ENCODE measurements at regions not wholly inside any gene's neighbourhood (a gene's known extent, or its start where the extent isn't known, plus 50 kb on each side); places are given as distances from the start of the nearest gene placed in this dataset.
A peak's percentile ranks its signal among the peaks of the same experiment; 100 is the strongest.
"Not testable (repeated sequence)": the region's sequence is repeated elsewhere in the genome, so short reads cannot be mapped to it uniquely, and the experiment has no call there.

DNA sequence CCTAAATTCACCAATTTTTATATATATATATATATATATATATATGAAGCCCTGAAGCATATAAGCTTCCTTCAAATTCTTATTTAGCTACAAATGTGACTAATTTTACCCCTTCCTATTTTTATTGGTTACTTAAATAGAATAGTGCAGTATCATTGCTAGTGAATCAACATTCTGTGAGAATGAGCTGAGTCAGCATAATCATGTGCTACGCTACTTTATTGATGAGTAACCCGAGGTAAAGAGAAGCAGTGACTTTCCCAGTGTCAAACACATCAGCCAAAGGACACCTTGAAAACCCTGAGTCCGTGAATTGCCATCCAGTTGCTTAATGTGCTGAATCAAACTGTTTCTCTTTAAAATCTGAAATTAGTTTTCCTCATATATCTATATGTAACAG, 546.2 kb downstream of the DMRTA1 start:
- no peak for DNase-seq (ENCODE audit: low spot score)

GRCh38 chr9:22997923-22998322, 551.3 kb downstream of the DMRTA1 start:
- no peak for DNase-seq (ENCODE audit: low spot score)

- no peak for DNase-seq (ENCODE audit: low spot score)
These were observed 558.5 kb downstream of the DMRTA1 start for GRCh38 chr9:23005156-23005555.

DNA sequence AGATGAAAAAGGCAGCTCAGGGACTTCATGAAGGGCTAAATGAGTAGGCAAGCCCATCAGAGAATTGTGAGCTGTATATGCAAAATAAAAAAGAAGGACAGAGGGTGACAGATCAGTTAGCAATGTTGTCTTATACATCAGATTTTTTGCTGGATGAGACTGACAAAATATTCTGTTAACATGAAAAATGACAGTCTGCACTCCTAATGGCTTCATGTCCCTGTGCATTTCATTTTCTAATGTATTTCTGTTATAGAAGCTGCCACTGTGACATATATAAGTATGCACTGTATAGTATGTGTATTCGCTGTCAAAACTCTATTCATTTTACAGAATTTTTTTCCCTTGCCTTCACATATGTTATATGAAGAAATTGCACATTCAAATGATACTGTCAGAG, 559.5 kb downstream of the DMRTA1 start:
- DNase-seq (ENCODE audit: low spot score), result no peak

- no peak for DNase-seq (ENCODE audit: low spot score)
These were observed 565.0 kb downstream of the DMRTA1 start for GRCh38 chr9:23011669-23012068.

- no peak for DNase-seq (ENCODE audit: low spot score)
These were observed 568.9 kb downstream of the DMRTA1 start for GRCh38 chr9:23015557-23015956.

GRCh38 chr9:23036416-23036815, 589.8 kb downstream of the DMRTA1 start:
- no peak for DNase-seq (ENCODE audit: low spot score)

- DNase-seq (ENCODE audit: low spot score), result no peak
These were observed 592.8 kb downstream of the DMRTA1 start for GRCh38 chr9:23039402-23039801.

DNA sequence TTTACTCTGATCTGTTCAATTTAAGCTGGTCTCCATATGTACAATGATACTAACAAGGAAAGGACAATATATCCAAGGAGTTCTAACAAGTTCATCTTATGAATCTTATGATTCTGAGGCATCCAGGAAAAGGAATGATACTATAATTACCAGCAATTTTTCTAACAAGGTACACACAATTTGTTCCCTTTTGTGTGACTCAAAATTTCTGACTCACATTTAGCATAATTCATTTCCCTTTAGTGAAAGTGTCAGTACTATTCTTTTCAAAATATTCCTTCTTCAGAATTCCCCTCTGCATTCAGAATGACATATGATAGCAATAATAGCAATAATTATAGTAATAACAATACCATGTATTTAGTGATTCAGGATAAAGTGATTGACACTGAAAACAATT, 594.8 kb downstream of the DMRTA1 start:
- no peak for DNase-seq (ENCODE audit: low spot score)

- DNase-seq (ENCODE audit: low spot score), result no peak
These were observed 597.9 kb downstream of the DMRTA1 start for GRCh38 chr9:23044549-23044948.

DNA sequence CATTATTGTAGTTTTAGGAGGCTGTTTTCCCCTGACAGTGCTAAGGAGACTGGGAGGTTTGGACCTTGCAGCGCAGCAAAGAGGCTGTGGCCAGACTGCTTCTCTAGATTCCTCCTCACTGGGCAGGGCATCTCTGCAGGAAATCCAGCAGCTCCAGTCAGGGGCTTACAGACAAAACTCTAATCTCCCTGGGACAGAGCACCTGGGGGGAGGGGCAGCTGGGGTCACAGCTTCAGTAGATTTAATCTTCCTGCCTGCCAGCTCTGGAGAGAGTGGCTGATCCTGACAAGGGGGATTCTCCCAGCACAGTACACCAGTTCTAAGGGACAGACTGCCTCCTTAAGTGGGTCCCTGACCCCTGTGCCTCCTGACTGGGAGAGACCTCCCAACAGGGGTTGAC, 599.4 kb downstream of the DMRTA1 start:
- not testable (repeated sequence) for DNase-seq (ENCODE audit: low spot score)

DNA sequence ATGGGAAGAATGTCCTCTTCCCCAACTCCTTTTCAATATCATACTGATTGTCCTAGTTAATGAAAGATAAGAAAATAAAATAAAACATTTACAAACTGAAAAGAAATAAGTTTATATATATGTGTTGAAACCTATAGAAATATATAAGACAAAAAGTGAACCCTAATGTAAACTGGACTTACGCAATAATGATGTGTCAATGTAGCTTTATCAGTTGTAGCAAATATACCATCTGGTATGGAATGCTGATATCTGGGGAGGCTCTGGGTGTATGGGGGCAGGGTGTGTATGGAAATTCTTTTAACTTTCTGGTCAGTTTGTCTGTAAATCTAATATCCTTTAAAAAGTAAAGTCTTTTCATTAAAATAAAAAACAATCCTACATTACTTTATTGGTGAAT, 603.9 kb downstream of the DMRTA1 start:
- DNase-seq (ENCODE audit: low spot score), result no peak

- DNase-seq (ENCODE audit: low spot score), result no peak
These were observed 626.5 kb downstream of the DMRTA1 start for GRCh38 chr9:23073136-23073535.

DNA sequence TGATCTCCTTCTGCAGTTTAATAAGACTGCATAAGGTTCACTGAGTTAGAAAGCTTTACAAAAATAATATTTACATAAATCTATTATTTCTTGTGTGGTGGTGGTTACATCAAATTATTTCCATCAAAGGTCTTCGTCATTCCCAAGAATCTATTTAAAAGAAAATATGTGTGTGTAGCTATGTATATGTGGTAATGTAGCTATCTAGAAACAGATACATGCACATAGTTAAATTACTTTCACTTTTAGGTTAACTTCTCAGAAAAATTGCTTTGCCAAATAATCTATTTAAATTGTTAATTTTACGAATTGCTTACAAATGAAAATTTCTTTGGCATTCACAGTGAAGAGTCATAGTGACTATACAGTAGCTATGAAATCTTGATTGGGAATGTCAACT, 633.2 kb downstream of the DMRTA1 start:
- DNase-seq (ENCODE audit: low spot score), result no peak

GRCh38 chr9:23081377-23081776, 634.8 kb downstream of the DMRTA1 start:
- DNase-seq (ENCODE audit: low spot score), result no peak

DNA sequence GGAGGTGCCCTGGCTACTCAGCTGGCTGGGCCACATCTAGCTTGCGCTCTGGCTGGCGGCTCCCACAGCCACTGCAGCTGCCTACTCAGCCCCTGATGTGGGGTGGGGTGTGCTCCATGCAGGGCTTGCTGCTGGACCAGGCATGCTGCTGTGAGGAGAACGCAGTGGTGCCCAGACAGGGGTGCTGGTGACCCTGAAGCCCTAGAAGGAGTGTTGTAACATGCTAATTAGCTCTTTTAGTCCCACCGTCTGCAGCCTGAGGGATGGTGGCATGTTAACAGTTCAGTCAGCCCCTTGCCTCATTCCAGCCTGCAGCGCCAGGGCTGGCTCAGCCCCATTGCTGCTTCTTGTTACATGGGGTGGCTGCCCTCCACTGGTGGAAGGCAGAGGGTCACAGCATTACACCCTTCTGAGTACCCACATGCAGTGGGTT, 642.3 kb downstream of the DMRTA1 start:
- no peak for DNase-seq (ENCODE audit: low spot score)

DNA sequence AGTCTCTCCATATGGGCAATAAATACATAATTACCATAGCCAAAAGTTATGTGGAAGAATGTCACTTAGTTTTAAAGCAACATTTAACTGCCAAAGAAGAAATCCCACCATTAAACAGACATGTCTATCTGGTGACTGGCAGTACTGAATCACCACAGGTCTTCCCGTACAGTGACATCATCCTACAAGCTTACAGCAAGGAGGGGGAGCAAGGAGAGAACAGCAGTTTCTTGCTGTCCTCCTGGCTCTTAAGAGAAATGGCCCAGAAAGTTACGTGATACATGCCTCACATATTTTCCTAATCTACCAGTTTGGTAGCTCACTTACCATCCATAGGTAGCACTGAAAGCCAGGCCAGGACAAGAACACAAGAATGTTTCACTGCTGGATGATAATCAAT, 671.0 kb downstream of the DMRTA1 start:
- no peak for DNase-seq (ENCODE audit: low spot score)

DNA sequence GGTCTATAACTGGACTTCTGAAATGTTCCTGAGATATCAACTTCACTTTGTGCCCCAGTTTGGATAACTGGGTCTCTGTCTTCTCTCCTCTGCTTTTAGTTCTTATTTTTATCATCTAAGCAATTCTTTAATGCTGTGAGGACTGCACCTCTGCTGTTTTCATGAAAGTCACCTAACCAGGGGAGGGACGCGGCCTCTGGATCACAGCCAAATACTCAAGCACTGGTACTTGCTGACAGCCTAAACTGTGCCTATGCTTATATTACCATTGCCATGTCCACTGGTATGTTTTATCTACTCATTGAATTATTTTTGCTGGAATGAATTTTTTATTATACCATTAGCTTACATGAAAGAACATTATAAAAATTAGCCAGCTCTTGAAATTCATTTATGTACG, 674.0 kb downstream of the DMRTA1 start:
- DNase-seq (ENCODE audit: low spot score), result no peak

DNA sequence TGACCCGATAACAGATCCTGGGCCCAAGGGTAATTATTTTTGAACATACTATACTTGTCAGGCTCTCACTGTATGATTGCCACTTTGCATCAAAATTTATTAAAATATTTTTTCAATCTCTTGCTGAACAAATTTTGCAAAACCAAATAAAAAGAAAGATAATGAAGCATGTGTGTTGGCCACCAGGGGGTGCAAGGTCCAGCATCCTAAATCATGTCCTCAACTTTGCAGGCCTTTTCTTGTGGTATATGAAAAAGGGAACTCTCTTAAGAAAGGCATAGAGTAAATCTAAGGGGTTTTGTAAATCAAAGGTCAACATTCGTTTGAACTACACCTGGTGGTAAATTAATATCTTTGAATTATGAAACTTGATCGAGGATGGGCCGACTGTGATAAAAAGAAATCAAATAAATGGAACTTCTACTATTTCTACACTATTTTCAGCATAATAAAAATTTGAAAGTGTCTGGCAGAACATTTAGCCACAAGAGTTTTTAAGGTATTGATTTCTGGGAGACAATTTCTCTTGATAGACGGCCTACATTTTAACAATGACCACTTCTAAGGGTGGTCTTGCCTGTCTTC, 676.5 kb downstream of the DMRTA1 start:
- peak; percentile 66 for DNase-seq (ENCODE audit: low spot score)

GRCh38 chr9:23145467-23145866, 680.6 kb downstream of the ELAVL2 start:
- DNase-seq (ENCODE audit: low spot score), result no peak

DNA sequence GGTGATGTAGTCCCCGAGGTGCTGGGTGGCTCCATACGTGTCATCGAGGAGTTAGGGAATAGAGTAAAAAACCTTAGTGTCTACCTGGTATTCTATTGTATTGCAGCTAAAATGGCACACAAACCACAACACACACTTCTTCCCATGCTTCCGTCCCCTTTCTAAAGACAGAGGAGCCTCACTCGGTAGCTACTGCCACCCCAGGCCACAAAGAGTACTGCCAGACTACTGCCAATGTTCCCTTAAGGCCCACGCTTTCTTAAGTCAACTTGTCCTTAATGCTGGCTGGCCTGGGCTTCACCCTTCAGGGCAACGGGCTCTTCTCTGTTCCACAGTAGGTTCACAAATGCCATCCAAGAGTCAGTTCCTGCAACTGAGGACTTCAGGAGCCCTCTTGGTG, 673.0 kb downstream of the ELAVL2 start:
- no peak for DNase-seq (ENCODE audit: low spot score)

DNA sequence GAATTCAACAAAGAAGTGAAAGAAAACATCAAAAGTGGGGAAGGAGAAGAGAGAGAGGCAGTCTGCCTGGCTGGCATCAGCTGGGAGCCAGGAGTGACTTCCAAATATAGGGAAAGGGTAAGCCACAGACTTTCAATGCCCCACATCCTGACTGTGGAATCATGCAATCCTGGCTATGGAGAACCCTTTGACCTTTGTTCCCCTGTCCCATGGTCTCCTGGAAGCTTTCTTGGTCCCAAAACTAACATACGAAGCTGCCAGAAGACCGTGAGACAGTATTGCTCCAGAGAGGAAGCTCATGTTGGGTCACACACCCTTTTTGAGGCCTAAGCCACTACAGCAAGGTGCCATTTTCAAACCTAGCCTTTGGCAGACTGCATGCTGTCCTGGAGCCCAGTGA, 665.5 kb downstream of the ELAVL2 start:
- no peak for DNase-seq (ENCODE audit: low spot score)

DNA sequence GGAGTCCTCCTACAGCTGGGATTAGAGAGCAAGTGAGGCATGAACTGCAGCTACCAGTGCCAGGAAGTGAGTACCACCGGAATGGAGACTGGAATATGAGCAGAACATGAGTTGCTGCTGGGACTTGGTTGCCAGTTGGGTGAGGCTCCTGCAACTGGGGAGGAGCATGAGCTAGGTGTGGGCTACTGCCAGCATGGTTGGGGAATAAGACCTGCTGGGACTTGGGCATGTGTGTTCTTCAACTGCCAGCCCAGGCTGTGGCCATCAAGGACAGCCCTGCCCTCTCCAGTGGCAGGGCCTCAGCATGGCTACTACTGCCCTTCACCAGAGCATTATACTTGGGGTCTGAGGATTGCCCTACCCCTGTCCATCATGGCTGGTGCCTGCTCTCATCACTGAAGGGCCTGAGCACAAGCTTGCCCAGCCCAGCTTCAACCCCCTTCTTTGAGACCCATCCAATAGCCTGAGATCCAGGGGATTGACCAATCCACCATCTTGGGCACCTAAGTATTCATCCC, 665.0 kb downstream of the ELAVL2 start:
- no peak for DNase-seq (ENCODE audit: low spot score)

- DNase-seq (ENCODE audit: low spot score), result no peak
These were observed 663.3 kb downstream of the ELAVL2 start for GRCh38 chr9:23162789-23163188.

DNA sequence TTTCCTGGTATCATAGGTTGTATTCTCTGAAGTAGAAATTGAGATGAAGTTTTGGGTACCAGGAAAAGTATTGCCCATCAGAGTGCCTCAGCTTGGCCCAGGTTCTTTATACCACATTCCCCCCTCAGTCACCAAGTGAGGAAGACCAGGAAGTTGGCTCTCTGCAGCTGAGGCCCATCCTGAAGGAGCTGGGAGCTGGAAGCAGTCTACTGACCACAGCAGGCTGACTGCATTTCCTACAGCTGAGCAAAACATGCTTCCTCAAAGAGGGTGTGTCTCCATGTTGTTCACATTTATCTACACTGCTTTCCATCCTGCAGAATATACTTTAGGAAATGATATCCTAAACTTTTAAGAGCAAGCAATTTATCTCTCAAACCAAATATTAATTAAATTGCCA, 654.6 kb downstream of the ELAVL2 start:
- DNase-seq (ENCODE audit: low spot score), result no peak

Data from left forelimb (tissue), 1 donor.